ENCODE measurements at regions not wholly inside any gene's neighbourhood (a gene's known extent, or its start where the extent isn't known, plus 50 kb on each side); places are given as distances from the start of the nearest gene placed in this dataset.

- TF ChIP-seq, protein P1, sequence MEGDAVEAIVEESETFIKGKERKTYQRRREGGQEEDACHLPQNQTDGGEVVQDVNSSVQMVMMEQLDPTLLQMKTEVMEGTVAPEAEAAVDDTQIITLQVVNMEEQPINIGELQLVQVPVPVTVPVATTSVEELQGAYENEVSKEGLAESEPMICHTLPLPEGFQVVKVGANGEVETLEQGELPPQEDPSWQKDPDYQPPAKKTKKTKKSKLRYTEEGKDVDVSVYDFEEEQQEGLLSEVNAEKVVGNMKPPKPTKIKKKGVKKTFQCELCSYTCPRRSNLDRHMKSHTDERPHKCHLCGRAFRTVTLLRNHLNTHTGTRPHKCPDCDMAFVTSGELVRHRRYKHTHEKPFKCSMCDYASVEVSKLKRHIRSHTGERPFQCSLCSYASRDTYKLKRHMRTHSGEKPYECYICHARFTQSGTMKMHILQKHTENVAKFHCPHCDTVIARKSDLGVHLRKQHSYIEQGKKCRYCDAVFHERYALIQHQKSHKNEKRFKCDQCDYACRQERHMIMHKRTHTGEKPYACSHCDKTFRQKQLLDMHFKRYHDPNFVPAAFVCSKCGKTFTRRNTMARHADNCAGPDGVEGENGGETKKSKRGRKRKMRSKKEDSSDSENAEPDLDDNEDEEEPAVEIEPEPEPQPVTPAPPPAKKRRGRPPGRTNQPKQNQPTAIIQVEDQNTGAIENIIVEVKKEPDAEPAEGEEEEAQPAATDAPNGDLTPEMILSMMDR (IDR thresholded peaks at IDR 0.05; ENCODE audit: low read length): no peak
- TF ChIP-seq EZH2 (IDR thresholded peaks at IDR 0.05; ENCODE audit: borderline replicate concordance, low read length): no peak
Measured at GRCh38 chr11:19506816-19507486, 205.7 kb upstream of the NAV2 start.

Measured in OCI-LY1 (cell line).